Tongue (tissue), 1 donor: ENCODE measurements at regions not wholly inside any gene's neighbourhood (a gene's known extent, or its start where the extent isn't known, plus 50 kb on each side); places are given as distances from the start of the nearest gene placed in this dataset.

Experiments used
- DNase-seq: peaks from one replicate; pipeline ENCODE4 v3.0.0-alpha.2; 2015

DNA sequence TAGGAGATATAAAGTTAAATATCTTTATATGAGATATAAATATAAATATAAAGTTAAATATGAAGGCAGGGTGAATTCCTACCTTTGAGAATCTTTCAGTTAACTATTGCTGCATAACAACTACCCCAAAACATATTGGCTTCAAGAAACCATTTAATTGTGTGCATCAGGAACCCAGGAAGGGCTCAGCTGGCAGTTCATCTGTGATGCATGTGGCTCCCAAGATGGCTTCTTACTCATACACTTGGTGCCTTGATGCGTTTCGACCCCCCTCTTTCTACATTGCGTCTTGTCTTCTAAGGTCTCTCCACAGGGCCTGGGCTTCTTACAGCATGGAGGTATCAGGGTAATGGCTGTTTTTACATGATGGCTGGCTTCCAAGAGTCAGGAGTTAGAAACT is 253.9 kb upstream of the CRY1 start:
- DNase-seq: no peak

DNA sequence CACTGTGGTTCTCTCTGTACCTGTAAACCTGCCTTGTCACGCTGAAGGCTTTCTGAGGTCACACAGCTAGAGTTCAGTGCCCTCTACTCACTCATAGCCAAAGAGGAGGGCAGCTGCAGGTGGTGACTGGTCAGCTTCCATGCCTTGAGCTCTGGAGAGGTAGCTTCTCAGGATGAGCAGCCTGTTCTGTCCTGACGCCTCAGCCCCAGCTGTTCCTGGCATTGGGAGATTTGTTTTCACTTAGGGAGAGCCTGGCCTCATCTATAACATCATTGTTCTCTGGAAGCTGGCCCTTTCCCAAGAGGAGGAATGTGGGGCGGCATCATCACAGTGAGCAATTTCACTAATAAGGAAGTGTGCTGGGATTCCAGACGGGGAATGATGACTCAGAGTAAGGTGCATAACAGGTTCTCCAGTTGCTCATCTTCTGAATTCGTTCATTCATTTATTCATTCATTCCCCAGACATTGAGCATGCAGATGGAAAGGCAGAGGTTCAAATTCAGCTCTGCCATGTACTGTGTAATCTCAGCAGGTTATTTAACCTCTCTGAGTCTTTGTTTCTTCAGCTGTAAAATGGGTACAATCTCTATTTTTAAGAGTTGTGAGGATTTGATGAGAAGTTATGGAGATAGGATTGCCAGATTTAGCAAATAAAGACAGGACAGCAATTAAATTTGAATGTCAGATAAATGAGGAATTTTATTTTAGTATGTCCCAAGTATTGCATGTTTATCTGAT is 255.8 kb upstream of the CRY1 start:
- peak; percentile 87 for DNase-seq

DNA sequence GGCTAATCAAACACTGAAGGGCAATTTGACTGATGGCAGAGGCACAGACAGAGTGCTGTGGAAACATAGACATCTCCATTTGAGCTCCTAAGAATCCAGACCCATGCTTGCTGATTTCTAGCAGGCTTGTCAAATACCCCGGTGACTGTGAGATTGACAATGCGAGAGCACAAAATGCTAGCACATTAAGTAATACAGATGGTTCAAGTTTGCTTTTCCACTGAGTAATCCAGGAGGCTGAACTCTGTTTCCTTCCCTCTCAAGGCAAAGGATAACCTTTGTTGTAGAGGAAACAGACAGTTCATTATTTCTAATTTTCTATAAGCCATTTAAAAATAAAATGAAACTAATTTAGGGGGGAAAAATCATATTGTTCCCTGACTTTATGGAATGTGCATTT is 256.5 kb upstream of the CRY1 start:
- no peak for DNase-seq

DNA sequence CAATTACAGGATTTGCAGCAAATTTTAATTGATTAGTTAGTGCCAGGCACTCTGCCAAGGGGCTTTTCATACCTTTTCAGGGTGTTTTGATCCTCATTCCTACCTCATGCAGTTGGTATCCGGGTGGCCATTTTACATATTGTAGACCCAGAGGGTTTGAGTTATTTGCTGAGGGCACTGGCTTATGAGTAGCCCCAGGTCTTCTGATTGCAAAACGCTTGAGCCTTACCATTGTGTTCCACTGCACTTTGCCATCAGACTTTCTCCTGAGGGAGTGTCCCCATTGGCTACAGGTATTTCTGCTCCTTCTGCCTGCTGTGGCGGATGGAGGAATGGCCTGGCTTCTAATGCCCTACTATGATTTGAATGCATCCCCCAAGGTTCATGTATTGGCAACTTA is 257.8 kb upstream of the CRY1 start:
- no peak for DNase-seq

DNA sequence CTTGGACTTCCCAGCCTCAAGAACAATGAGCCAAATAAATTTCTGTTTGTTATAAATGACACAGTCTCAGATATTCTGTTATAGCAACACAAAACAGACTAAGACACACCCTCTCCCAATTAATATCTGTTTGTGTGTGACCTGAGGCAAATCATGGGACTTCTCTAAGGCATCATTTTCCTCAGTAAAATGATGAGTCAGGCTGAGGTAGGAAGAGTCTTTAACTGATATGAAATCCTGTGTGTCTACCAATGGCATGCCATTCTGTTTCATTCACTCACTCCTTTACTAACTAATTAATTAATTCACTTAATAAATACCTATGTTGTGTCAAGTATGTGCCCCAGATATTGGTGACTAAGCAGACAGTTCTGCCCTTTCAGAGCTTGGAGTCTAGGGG is 258.4 kb upstream of the CRY1 start:
- DNase-seq: no peak

DNA sequence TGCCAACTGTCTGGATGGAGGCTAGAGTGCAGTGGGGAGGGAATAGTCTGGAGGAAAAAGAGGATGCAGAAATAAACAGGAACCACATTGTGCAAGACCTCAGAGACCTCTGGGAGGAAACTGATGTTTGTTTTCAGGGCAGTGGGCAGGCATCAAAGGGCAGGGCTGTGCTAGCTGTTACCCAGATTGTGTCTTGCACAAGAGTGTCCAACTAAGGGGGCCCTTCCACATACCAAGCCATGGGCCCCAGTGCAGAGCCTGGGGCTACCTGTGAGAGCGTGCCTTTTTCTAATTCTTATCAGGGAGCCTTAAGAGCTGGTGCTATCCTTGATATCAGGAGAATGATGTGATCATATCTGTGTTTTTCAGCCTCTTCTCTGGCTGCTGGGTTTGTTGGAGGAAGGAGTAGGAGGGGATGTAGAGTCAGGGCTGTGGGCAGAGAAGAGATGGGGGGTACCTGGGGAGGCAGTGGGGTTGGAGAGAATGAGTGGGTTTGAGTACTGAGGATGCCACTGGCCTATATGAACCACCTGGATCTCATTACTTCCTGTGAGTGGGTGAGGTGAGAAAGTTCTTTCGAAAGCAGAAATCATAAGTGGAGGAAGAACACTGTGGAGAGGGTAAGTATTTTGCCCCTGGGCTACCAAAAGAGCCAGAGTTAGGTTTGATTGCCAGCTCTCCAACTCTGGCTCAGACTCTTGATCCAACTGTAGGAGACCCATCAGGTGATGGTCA is 259.2 kb upstream of the CRY1 start:
- no peak for DNase-seq

DNA sequence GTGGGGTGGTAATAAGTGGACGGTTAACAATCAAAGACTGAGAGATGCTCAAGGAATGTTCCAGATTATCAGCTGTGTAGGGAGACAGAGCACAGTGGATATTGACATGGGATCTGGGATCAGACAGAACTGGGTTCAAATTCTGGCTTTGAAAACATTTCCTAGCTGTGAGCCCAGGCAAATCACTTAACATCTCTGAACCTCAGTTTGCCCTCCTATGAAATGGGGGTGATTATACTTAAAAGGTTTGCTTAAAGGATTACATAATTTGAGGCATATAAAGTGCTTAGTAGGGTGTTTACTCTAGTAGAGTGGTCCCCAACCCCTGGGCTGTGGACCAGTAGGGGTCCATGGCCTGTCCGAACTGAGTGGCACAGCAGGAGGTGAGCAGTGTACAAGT is 260.0 kb upstream of the CRY1 start:
- DNase-seq: no peak

DNA sequence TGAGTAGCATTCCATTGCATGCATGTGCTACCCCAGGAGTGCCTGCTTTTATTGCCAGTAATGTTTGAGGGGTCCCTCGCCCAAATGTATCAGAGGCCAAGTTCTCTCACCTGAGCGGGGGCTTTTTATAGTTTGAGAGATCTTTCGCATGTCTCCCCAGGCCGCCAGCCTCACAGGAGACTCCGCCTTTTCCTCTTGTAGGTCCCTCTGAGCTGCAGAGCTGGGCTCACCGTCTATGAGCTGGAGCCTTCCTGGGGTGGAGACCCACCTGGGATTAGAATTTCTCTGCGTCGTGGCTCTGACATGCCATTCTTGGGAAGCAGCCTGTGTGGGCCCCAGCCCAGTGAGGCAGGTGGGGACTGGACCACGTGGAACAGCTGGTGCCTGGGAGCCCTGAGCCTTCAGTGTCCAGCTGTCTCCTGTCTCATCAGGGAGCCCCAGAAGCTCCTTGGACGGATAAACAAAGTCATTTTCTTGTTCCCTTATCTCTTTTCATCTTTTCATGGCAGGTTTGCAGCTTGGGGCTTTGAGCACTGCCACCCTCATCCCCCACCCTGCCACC is 261.7 kb upstream of the CRY1 start:
- peak; percentile 35 for DNase-seq

DNA sequence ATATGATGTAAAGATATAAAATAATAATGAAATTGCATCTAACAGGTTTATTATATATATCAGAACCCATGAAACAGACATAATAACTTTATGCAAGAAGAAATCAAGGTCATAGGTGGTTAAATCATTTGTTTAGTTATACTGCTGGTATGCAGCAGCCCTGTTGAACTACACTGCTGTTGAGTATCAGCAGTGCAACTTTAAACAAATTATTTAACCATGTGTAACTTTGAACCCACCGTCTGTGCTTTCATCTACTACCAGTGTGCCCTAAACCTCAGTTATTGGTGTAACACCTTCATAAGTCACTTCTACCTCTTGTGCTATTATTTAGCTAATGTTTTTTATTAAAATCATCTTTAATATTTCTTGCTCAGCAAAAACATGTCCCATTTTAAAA is 262.3 kb upstream of the CRY1 start:
- no peak for DNase-seq

DNA sequence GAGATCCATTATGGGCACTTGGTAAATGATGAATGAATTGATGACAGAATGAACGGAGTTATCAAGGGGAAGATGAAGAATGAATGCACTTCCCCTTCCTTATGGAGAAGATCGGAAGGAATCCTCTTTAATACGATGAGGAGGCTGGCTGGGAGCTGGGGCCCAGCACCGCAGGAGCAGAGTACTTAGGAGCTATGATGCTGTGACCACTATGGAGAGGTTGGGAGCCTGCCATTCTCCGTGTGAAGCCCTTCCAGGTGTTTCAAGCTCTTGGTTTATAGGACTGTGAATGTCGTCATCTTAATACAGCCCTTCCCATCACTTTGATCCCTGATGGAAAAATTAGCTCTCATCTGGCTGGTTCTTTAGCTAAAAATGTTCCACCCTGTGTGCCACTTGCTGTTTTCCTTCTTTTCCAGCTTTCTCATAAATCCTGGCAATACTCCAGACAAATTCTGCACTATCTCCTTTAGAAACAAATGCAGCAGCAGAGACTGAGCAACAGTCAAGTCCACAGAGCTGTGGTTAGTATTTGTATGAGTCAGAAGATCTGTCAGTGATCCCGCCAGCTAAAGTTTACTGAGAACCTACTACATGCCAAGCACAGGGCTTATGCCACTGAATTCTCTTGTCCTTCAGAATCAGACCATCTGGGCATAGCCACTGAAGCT is 263.1 kb upstream of the CRY1 start:
- DNase-seq: no peak

DNA sequence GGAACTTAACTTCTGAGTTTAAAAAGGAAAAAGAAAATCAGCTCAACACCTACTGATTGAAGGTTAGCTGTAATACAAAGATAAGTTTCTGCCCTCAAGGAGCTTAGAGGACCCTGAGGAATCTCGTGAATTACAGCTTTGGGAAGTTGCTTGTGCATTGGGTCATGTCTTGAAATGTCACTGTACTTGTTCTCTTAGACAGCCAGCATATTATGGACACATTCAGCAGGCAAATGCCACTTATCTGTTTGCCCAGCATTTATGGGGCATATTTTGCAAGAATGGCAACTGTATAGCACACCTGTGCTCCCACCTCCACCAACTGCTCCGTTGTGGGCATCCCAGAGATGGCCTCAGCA is 263.6 kb upstream of the CRY1 start:
- DNase-seq: no peak

DNA sequence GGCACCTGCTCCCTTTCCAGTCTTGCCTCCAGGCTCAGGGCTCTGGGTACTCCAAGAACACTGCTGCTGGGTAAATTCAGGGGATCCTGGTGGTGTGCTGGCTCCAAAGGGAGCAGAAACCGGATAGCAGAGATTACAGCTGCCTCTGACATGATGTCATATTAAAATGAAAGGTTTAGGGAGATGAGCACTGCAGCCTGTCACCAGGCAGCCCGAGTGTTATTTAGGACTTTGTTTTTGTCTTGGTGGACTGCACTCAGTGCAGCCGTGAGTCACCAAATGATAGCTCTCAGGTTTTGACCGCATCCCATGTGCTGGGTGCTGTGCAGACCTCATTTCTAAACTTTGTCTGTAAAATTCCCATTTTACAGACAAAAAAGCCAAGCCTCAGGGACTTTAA is 266.0 kb upstream of the CRY1 start:
- no peak for DNase-seq

DNA sequence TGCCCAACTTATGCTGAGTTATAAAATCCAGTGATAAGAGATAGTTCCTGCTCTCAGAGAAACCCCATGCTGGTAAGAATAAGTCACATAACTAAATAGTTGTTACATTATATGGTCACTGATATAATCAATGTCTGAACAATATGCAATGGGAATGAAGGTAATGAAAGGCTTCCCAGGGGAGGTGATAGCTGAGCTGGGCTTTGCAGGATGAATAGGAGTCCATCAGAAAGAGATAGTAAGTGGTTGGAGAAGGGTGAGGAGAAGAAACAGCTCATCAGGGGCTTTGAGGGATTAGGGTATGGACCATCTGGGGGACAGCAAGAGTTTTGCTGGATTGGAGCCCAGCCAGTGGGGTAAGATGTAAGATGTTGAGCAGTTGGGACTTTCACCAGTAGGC is 266.7 kb upstream of the CRY1 start:
- no peak for DNase-seq

DNA sequence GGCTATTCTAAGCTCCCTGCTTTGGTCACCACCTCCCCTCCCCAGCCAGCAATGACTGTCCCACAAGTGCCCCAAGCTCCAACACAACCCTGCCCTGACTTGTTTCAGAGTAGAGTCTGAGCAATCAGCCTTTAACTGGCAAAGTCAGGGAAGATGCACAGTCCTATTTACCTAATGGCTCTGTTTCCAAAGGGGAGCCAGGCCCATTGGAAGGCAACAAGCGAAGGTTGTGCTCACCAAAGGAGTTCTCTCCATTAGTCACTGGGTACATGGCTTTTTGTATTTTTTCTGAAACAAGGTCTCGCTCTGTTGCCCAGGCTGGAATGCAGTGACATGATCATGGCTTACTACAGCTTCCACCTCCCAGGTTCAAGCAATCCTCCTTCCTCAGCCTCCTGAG is 267.1 kb upstream of the CRY1 start:
- DNase-seq: no peak

DNA sequence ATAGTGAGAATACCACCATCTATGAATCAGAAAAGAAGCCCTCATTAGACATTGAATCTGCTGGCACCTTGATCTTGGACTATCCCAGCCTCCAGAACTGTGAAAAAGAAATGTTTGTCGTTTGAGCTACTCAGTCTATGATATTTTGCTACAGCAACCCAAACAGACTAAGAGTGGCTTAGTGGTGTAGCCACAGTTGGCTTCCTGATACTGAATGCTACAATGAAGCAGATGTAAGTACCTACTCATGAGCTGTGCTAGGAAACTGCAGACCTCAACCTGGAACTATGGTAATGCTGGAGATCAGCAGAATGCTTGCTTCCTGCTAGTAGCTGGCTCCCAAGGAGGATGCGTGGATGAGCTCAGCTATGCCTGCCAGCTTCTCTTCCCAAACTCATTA is 268.6 kb upstream of the CRY1 start:
- DNase-seq: no peak

DNA sequence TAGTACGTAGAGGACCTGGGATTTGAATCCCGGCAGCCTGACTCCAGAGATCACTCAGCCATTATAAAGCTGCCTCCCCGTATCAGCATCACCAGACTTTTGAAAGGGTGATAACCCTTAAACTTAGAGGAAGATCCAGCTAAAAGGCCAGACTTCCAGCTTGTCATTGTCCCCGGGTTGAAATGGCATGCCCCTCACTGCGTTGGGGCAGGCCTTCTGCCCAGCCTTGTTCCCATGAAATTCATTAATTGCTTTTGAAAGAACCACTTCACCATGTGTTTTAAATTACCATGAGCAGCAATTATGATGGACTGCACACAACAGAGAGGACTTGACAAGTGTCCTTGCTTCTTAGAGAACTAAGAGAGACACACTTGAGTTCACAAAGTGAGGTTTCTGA is 269.6 kb upstream of the CRY1 start:
- DNase-seq: no peak

DNA sequence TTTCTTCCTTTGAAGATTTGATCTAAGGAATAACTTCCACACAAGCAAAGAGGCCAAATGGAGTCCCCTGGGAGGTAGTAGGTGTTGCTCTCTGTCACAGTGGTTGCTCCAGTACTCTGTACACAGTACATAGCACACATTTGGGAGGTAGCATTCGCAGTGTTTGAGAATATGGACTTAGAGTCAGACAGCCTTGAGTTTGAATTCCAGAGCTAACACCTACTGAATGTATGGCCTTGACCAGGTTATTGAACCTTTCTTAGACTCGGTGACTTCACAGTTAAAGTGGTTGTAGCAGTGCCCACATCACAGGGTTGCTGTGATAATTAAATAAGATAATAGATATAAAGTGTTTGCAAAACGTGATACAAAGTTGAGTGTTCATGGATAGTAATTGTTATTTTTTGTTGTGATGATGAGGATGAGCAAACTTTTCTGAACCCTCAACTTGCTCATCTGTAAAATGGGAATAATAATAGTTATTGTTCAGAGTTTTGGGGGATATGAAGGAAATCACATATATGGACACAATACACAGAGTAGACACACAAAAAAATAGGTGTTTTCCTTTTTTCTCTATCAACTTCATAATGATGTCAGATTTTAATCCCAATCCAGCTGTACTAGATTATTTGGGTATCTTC is 271.6 kb upstream of the CRY1 start:
- no peak for DNase-seq

DNA sequence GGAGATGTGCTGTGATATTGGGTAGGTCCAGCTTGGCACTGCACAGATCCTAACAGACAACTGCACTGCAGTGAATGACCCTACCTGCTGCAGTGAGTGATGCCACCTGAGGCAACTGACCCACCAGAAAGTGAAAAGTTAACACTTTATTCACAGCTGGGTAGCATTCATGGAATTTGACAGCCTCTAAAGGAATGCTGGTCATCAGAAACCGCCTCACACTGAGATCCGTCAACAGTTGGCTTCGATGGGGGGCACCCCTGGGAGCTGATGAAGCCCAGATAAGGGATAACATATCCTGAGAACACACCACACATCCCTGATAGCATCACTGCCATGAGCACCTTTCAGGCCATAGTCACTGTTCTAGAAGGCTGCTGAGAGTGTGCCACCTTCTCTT is 272.4 kb upstream of the CRY1 start:
- DNase-seq: no peak

DNA sequence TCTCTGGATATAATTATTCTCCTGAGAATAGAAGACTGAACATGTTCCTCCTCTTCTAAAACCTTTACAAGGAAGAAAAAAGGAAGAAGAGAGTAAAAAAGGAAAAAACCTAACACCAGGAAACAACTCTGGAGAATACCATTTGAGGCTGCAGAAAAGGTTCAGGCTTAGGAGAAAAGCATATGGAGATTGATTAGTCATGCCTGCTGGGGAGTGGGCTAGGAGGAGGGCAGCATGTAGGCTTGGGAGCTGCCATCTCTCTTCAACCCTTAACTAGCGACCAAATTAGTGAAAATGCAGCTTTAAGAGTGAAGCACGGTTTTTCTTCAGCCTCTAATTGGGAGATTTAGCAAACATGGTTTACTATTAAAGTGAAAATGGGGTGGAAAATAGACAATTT is 273.0 kb upstream of the CRY1 start:
- DNase-seq: no peak

DNA sequence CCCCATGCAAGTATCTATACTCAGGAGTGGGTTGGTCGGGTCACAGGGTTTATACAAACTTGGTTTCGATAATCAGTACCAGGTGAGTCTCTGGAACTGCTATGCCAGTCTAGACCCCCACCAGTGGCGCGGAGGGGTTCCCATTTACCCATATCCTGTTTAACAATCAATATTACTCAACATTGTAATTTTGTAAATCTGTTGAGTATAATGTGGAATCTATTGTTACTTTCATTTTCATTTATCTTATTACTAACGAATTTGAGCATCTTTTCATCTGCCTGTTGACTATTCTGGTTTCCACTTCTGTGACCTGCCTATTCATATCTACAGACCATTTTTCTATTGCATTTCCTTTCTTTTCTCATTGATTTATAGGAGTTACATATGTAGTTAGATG is 275.2 kb upstream of the CRY1 start:
- DNase-seq: no peak

DNA sequence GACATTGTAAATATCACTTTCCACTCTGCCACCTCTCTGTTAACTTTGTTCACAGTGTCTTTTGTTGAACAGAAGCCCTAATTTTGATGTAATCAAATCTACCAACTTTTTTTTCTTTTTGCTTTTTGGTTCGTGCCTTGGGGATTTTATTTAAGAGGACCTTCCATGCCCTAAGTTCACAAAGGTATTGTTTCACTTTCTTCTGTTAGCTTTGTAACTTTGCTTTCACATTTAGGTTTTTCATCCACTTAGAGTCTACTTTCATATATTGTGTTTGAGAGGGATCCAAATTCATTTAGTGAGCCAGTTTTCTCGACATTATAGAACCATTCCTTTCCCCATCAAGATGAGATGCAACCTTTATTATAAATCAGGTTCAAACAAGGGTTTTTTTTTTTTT is 275.7 kb upstream of the CRY1 start:
- DNase-seq: no peak

DNA sequence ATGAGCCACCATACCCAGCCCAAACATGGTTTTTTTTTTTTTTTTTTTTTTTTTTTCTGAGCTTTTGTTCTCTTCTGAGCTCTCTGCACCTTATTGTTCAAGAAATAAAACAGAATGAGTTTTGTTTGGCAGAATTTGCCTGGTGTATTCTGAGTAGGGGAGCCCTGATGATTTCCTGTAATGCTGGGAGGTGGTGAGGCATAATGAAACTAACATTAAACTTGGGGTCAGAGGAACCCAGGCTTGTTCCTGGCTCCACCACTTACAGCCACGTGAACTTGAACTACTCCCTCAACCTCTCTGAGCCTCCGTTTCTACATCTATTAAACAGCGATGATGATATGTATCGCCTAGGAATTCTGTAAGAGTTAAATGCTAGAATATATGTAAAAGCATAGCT is 276.3 kb upstream of the CRY1 start:
- no peak for DNase-seq

DNA sequence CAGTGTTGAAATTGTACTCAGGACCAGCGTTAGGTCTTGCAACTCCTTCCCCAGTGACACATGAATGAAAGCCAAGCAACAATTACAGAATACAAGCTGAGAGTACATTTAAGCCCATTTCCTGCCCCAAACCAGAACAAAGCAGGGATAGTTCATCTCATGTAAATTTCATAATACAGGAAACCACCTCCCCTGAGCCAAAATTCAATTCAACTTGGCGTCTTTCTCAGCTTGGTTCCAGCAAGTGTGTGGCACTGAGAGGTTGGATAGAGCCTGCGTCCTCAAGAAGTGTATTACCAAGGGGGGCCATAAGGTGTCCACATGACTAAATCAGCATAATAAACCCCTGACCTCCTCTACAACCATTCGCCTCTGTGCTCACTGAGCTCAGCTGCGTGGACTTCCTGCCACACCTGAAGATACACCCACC is 278.9 kb upstream of the CRY1 start:
- no peak for DNase-seq
